WTC11 (cell line): ENCODE measurements at regions not wholly inside any gene's neighbourhood (a gene's known extent, or its start where the extent isn't known, plus 50 kb on each side); places are given as distances from the start of the nearest gene placed in this dataset.

Experiments used
- ATAC-seq: fragments of 200-7000 bp; cut with Tn5 transposase; 2 replicates; pipeline ENCODE4 v1.10.0; 2021; ENCODE audit warnings: mild to moderate bottlenecking, moderate library complexity
- CTCF ChIA-PET: fragments of 300-600 bp; sonication (Branson Sonifier 250); formaldehyde crosslinking; loops from one replicate; lab custom pipeline; 2021; ENCODE audit warnings: antibody characterized with exemption; lab: Charles Lee
- POLR2A ChIA-PET: fragments of 350-600 bp; sonication (Branson Sonifier 250); formaldehyde crosslinking; loops from one replicate; lab custom pipeline; 2021; ENCODE audit warnings: antibody characterized with exemption; lab: Charles Lee
- DNase-seq: peaks from one replicate; pipeline ENCODE4 v3.0.0; 2021; ENCODE audit warnings: low spot score
- H3K27ac Mint-ChIP-seq: 2 replicates; pipeline ENCODE4 v1.8.0; 2021; ENCODE audit warnings: mixed read lengths
- H3K27me3 Mint-ChIP-seq: 2 replicates; pipeline ENCODE4 v1.8.0; 2021; ENCODE audit warnings: low read depth, mild to moderate bottlenecking, moderate library complexity, mixed read lengths
- H3K36me3 Mint-ChIP-seq: 2 replicates; pipeline ENCODE4 v1.8.0; 2021; ENCODE audit warnings: mixed read lengths
- H3K4me1 Mint-ChIP-seq: 2 replicates; pipeline ENCODE4 v1.8.0; 2022; ENCODE audit warnings: mixed read lengths
- H3K4me3 Mint-ChIP-seq: 2 replicates; pipeline ENCODE4 v1.8.0; 2021; ENCODE audit warnings: mild to moderate bottlenecking, moderate library complexity, mixed read lengths
- H3K9me3 Mint-ChIP-seq: 2 replicates; pipeline ENCODE4 v1.8.0; 2021; ENCODE audit warnings: mixed read lengths
- AR ChIP-seq: fragments of 250-450 bp; sonication (Bioruptor Pico); IDR thresholded peaks from 2 replicates; pipeline ENCODE4 v1.9.0; 2021; ENCODE audit warnings: mild to moderate bottlenecking
- CDX4 ChIP-seq: fragments of 250-450 bp; sonication (Bioruptor Pico); IDR thresholded peaks from 2 replicates; pipeline ENCODE4 v1.9.0; 2021; ENCODE audit warnings: moderate library complexity, mild to moderate bottlenecking, inconsistent platforms, borderline replicate concordance
- E2F4 ChIP-seq: sonication (generic); formaldehyde crosslinking; IDR thresholded peaks from 2 replicates; pipeline ENCODE4 v1.8.1; 2022; ENCODE audit warnings: low read depth, mild to moderate bottlenecking, moderate library complexity, missing genetic modification reagents, borderline replicate concordance
- ESRRA ChIP-seq: sonication (generic); formaldehyde crosslinking; IDR thresholded peaks from 2 replicates; pipeline ENCODE4 v1.8.1; 2022; ENCODE audit warnings: mild to moderate bottlenecking, missing genetic modification reagents, borderline replicate concordance
- ETV6 ChIP-seq: sonication (generic); formaldehyde crosslinking; IDR thresholded peaks from 2 replicates; pipeline ENCODE4 v1.8.1; 2022; ENCODE audit warnings: mild to moderate bottlenecking, missing genetic modification reagents
- FOXK1 ChIP-seq: sonication (generic); formaldehyde crosslinking; IDR thresholded peaks from 2 replicates; pipeline ENCODE4 v1.8.0; 2022; ENCODE audit warnings: mild to moderate bottlenecking, moderate library complexity, missing genetic modification reagents
- HMGXB4 ChIP-seq: sonication (generic); formaldehyde crosslinking; IDR thresholded peaks from 2 replicates; pipeline ENCODE4 v1.8.1; 2023; ENCODE audit warnings: mild to moderate bottlenecking, moderate library complexity, missing genetic modification reagents
- MYBL2 ChIP-seq: sonication (generic); formaldehyde crosslinking; IDR thresholded peaks from 2 replicates; pipeline ENCODE4 v1.8.1; 2023; ENCODE audit warnings: mild to moderate bottlenecking, moderate library complexity, missing genetic modification reagents
- PRDM15 ChIP-seq: sonication (generic); formaldehyde crosslinking; IDR thresholded peaks from 2 replicates; pipeline ENCODE4 v1.8.0; 2022; ENCODE audit warnings: missing genetic modification reagents
- SP1 ChIP-seq: sonication (generic); formaldehyde crosslinking; conservative IDR thresholded peaks from 2 replicates; pipeline ENCODE4 v1.8.1; 2022; ENCODE audit warnings: missing genetic modification reagents
- TF ChIP-seq, protein P1 (sequence below): sonication (generic); formaldehyde crosslinking; IDR thresholded peaks from 2 replicates; pipeline ENCODE4 v1.8.1; 2023; ENCODE audit warnings: mild to moderate bottlenecking, missing genetic modification reagents, borderline replicate concordance
- TF ChIP-seq, protein P2 (sequence below): fragments of 250-450 bp; sonication (Bioruptor Pico); IDR thresholded peaks from 2 replicates; pipeline ENCODE4 v2.1.2; 2022; ENCODE audit warnings: mild to moderate bottlenecking, moderate library complexity
- TF ChIP-seq, protein P3 (sequence below): sonication (generic); formaldehyde crosslinking; IDR thresholded peaks from 2 replicates; pipeline ENCODE4 v1.8.1; 2023; ENCODE audit warnings: mild to moderate bottlenecking, missing genetic modification reagents
- TF ChIP-seq, protein P4 (sequence below): sonication (generic); formaldehyde crosslinking; IDR thresholded peaks from 2 replicates; pipeline ENCODE4 v1.8.1; 2023; ENCODE audit warnings: mild to moderate bottlenecking, missing genetic modification reagents, moderate library complexity

- TF ChIP-seq E2F4 (CRISPR knock-in tag): no peak
- TF ChIP-seq, protein P1, sequence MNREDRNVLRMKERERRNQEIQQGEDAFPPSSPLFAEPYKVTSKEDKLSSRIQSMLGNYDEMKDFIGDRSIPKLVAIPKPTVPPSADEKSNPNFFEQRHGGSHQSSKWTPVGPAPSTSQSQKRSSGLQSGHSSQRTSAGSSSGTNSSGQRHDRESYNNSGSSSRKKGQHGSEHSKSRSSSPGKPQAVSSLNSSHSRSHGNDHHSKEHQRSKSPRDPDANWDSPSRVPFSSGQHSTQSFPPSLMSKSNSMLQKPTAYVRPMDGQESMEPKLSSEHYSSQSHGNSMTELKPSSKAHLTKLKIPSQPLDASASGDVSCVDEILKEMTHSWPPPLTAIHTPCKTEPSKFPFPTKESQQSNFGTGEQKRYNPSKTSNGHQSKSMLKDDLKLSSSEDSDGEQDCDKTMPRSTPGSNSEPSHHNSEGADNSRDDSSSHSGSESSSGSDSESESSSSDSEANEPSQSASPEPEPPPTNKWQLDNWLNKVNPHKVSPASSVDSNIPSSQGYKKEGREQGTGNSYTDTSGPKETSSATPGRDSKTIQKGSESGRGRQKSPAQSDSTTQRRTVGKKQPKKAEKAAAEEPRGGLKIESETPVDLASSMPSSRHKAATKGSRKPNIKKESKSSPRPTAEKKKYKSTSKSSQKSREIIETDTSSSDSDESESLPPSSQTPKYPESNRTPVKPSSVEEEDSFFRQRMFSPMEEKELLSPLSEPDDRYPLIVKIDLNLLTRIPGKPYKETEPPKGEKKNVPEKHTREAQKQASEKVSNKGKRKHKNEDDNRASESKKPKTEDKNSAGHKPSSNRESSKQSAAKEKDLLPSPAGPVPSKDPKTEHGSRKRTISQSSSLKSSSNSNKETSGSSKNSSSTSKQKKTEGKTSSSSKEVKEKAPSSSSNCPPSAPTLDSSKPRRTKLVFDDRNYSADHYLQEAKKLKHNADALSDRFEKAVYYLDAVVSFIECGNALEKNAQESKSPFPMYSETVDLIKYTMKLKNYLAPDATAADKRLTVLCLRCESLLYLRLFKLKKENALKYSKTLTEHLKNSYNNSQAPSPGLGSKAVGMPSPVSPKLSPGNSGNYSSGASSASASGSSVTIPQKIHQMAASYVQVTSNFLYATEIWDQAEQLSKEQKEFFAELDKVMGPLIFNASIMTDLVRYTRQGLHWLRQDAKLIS (CRISPR knock-in tag): no peak
- TF ChIP-seq, all 79 proteins: peak for 0
These were observed 96.8 kb upstream of the PROK2 start (continued) for GRCh38 chr3:71881732-71882131.

DNA sequence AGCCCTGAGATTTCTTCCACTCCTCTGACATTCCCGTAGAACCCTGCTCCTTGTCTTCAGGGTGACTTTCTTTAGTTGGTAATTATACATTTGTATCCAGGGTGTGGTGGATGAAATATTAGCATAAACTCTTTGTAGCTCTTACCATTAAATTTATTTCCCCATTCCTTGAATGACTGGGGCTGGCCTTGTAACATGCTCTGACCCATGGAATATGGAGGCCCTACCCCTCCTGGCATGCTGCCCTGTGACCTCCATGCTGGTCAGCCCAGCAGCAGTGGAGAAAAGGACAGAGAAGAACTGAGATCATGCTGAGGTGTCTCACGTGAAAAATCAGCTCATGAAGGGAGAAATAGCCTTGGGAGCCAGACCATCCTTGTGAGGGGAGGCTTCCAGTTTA, 96.1 kb upstream of the PROK2 start:
- DNase-seq (no peak), ATAC-seq (no peak)
- Mint-ChIP-seq H3K9me3 (no peaks in the 10 kb centered on the region), H3K27me3 (no peaks in the 10 kb centered on the region), H3K4me1 (peaks cover 48% of the 10 kb centered on the region), H3K4me3 (no peak overlapping the region), H3K27ac (no peak overlapping the region), H3K36me3 (no peaks in the 10 kb centered on the region)
- ChIA-PET POLR2A (interaction anchor here (0.6 kb wide), 1 partner anchor 1560 kb away, joined by 3 read pairs; no protein-coding TSS in a partner anchor), CTCF (interaction anchor here (0.5 to 1.4 kb wide), 4 partner anchors 12 to 200 kb away, joined by 3 to 5 read pairs (median 4); no protein-coding TSS in a partner anchor)
- TF ChIP-seq AR (CRISPR knock-in tag) (no peak), HMGXB4 (CRISPR knock-in tag) (no peak), CDX4 (no peak), SP1 (CRISPR knock-in tag) (no peak), FOXK1 (no peak), ESRRA (no peak), PRDM15 (no peak), ETV6 (CRISPR knock-in tag) (no peak), MYBL2 (CRISPR knock-in tag) (no peak)
- TF ChIP-seq, protein P2, sequence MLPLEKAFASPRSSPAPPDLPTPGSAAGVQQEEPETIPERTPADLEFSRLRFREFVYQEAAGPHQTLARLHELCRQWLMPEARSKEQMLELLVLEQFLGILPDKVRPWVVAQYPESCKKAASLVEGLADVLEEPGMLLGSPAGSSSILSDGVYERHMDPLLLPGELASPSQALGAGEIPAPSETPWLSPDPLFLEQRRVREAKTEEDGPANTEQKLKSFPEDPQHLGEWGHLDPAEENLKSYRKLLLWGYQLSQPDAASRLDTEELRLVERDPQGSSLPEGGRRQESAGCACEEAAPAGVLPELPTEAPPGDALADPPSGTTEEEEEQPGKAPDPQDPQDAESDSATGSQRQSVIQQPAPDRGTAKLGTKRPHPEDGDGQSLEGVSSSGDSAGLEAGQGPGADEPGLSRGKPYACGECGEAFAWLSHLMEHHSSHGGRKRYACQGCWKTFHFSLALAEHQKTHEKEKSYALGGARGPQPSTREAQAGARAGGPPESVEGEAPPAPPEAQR (CRISPR knock-in tag): no peak
- TF ChIP-seq, protein P3, sequence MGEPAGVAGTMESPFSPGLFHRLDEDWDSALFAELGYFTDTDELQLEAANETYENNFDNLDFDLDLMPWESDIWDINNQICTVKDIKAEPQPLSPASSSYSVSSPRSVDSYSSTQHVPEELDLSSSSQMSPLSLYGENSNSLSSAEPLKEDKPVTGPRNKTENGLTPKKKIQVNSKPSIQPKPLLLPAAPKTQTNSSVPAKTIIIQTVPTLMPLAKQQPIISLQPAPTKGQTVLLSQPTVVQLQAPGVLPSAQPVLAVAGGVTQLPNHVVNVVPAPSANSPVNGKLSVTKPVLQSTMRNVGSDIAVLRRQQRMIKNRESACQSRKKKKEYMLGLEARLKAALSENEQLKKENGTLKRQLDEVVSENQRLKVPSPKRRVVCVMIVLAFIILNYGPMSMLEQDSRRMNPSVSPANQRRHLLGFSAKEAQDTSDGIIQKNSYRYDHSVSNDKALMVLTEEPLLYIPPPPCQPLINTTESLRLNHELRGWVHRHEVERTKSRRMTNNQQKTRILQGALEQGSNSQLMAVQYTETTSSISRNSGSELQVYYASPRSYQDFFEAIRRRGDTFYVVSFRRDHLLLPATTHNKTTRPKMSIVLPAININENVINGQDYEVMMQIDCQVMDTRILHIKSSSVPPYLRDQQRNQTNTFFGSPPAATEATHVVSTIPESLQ: no peak
- TF ChIP-seq, protein P4, sequence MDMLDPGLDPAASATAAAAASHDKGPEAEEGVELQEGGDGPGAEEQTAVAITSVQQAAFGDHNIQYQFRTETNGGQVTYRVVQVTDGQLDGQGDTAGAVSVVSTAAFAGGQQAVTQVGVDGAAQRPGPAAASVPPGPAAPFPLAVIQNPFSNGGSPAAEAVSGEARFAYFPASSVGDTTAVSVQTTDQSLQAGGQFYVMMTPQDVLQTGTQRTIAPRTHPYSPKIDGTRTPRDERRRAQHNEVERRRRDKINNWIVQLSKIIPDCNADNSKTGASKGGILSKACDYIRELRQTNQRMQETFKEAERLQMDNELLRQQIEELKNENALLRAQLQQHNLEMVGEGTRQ: no peak
